Left hindlimb (tissue), 1 donor: ENCODE measurements at regions not wholly inside any gene's neighbourhood (a gene's known extent, or its start where the extent isn't known, plus 50 kb on each side); places are given as distances from the start of the nearest gene placed in this dataset.

ENCODE experiments used
- DNase-seq: peaks from one replicate; pipeline ENCODE4 v3.0.0-alpha.2; 2018

- peak; percentile 64 for DNase-seq
These were observed 95.9 kb upstream of the SPTBN1 start for GRCh38 chr2:54360055-54360792.

GRCh38 chr2:54364409-54364808, 91.7 kb upstream of the SPTBN1 start:
- DNase-seq = no peak

- no peak for DNase-seq
These were observed 90.5 kb upstream of the SPTBN1 start for GRCh38 chr2:54365661-54366060.

- DNase-seq = no peak
These were observed 89.4 kb upstream of the SPTBN1 start for GRCh38 chr2:54366487-54367280.

- no peak for DNase-seq
These were observed 85.6 kb upstream of the SPTBN1 start for GRCh38 chr2:54370405-54371104.

GRCh38 chr2:54371460-54372065, 84.6 kb upstream of the SPTBN1 start:
- DNase-seq = peak; percentile 67

- no peak for DNase-seq
These were observed 83.8 kb upstream of the SPTBN1 start for GRCh38 chr2:54372361-54372760.

- no peak for DNase-seq
These were observed 82.3 kb upstream of the SPTBN1 start for GRCh38 chr2:54373855-54374254.

- DNase-seq = no peak
These were observed 81.3 kb upstream of the SPTBN1 start for GRCh38 chr2:54374591-54375364.

GRCh38 chr2:54377451-54377850, 78.7 kb upstream of the SPTBN1 start:
- no peak for DNase-seq

- DNase-seq = no peak
These were observed 78.1 kb upstream of the SPTBN1 start for GRCh38 chr2:54377901-54378493.

GRCh38 chr2:54380670-54381069, 75.5 kb upstream of the SPTBN1 start:
- DNase-seq = no peak

GRCh38 chr2:54381293-54381692, 74.8 kb upstream of the SPTBN1 start:
- no peak for DNase-seq

- no peak for DNase-seq
These were observed 73.5 kb upstream of the SPTBN1 start for GRCh38 chr2:54382601-54383000.

GRCh38 chr2:54384301-54385203, 71.6 kb upstream of the SPTBN1 start:
- no peak for DNase-seq

- no peak for DNase-seq
These were observed 70.9 kb upstream of the SPTBN1 start for GRCh38 chr2:54385271-54385670.

- no peak for DNase-seq
These were observed 69.5 kb upstream of the SPTBN1 start for GRCh38 chr2:54386585-54386984.

- peak; percentile 66 for DNase-seq
These were observed 68.8 kb upstream of the SPTBN1 start for GRCh38 chr2:54387059-54387991.

- DNase-seq = no peak
These were observed 68.1 kb upstream of the SPTBN1 start for GRCh38 chr2:54388076-54388475.
